ENCODE measurements at regions not wholly inside any gene's neighbourhood (a gene's known extent, or its start where the extent isn't known, plus 50 kb on each side); places are given as distances from the start of the nearest gene placed in this dataset.

DNA sequence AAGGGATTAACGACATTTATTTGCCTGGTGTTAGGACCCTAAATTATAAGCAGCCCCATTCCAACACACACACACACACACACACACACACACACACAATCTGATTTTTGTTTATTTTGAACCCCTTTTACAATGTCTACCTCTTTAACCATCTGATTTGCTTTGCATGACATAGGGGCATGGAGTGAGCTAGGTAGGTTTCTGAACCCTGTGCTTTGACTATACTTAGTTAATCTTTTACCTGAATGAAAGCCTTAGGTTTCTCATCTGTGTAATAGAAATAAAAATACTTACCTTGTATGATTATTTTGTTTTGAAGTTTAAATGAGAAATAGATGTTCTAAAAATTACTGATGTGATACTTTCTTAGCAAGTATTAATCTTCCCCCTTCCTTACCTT is 94.7 kb upstream of the FOLH1 start:
- Histone ChIP-seq H3K9ac (ENCODE audit: control insufficient read depth, insufficient read depth, low read length) (no peak overlapping the region), H4K20me1 (ENCODE audit: control insufficient read depth, insufficient read depth) (no peaks in the 10 kb centered on the region), H2AFZ (ENCODE audit: control insufficient read depth, low read depth, low read length) (no peak overlapping the region), H3K27me3 (replicated peaks in 1 of 2; ENCODE audit: control insufficient read depth in 2 of 2, insufficient read depth in 2 of 2, low read length in 1 of 2) (no peaks in the 10 kb centered on the region), H3K4me3 (no peak overlapping the region), H3K9me3 (replicated peaks; ENCODE audit: control insufficient read depth, insufficient read depth, low read length) (no peaks in the 10 kb centered on the region), H3K79me2 (ENCODE audit: control insufficient read depth, insufficient read depth, low read length) (no peaks in the 10 kb centered on the region), H3K4me2 (ENCODE audit: control insufficient read depth, insufficient read depth) (no peak overlapping the region), H3K27ac (ENCODE audit: control insufficient read depth, insufficient read depth) (no peak overlapping the region), H3K4me1 (ENCODE audit: control insufficient read depth, insufficient read depth, low read length) (no peaks in the 10 kb centered on the region), H3K36me3 (ENCODE audit: control insufficient read depth in 2 of 2, insufficient read depth in 2 of 2, low read length in 1 of 2) (no peaks in the 10 kb centered on the region)
- no TSS peak for BruUV-seq (replicated peaks)
- ATAC-seq (no peak), DNase-seq (ENCODE audit: low read depth, low spot score) (no peak), FAIRE-seq (no peak)
- RAD21 ChIA-PET (ENCODE audit: unreplicated experiment): no interaction called here
- SMC1A ChIA-PET (ENCODE audit: uncharacterized antibody, unreplicated experiment): no interaction called here
- no peak for TF ChIP-seq ZNF274 (IDR thresholded peaks at IDR 0.05; ENCODE audit: insufficient read depth, insufficient read length)
- no peak for TF ChIP-seq BRCA1 (IDR thresholded peaks at IDR 0.05; ENCODE audit: low read depth, low read length)
- no peak for TF ChIP-seq TBL1XR1 (IDR thresholded peaks at IDR 0.05; ENCODE audit: low read depth, low read length)
- no peak for TF ChIP-seq ESRRA (IDR thresholded peaks at IDR 0.05; ENCODE audit: low read length)
- TF ChIP-seq BCL11A (IDR thresholded peaks at IDR 0.05; ENCODE audit: low read depth, low read length): no peak
- TF ChIP-seq NRF1 (conservative IDR thresholded peaks at IDR 0.05; ENCODE audit: low read depth, low read length): no peak
- TF ChIP-seq, protein P1, sequence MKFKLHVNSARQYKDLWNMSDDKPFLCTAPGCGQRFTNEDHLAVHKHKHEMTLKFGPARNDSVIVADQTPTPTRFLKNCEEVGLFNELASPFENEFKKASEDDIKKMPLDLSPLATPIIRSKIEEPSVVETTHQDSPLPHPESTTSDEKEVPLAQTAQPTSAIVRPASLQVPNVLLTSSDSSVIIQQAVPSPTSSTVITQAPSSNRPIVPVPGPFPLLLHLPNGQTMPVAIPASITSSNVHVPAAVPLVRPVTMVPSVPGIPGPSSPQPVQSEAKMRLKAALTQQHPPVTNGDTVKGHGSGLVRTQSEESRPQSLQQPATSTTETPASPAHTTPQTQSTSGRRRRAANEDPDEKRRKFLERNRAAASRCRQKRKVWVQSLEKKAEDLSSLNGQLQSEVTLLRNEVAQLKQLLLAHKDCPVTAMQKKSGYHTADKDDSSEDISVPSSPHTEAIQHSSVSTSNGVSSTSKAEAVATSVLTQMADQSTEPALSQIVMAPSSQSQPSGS (IDR thresholded peaks at IDR 0.05; ENCODE audit: low read length): no peak
- no peak for TF ChIP-seq EP300 (IDR thresholded peaks at IDR 0.05; ENCODE audit: borderline replicate concordance in 1 of 2, control insufficient read depth in 1 of 2, low read depth in 2 of 2, low read length in 2 of 2)
- TF ChIP-seq, protein P2, sequence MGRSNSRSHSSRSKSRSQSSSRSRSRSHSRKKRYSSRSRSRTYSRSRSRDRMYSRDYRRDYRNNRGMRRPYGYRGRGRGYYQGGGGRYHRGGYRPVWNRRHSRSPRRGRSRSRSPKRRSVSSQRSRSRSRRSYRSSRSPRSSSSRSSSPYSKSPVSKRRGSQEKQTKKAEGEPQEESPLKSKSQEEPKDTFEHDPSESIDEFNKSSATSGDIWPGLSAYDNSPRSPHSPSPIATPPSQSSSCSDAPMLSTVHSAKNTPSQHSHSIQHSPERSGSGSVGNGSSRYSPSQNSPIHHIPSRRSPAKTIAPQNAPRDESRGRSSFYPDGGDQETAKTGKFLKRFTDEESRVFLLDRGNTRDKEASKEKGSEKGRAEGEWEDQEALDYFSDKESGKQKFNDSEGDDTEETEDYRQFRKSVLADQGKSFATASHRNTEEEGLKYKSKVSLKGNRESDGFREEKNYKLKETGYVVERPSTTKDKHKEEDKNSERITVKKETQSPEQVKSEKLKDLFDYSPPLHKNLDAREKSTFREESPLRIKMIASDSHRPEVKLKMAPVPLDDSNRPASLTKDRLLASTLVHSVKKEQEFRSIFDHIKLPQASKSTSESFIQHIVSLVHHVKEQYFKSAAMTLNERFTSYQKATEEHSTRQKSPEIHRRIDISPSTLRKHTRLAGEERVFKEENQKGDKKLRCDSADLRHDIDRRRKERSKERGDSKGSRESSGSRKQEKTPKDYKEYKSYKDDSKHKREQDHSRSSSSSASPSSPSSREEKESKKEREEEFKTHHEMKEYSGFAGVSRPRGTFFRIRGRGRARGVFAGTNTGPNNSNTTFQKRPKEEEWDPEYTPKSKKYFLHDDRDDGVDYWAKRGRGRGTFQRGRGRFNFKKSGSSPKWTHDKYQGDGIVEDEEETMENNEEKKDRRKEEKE (IDR thresholded peaks at IDR 0.05): no peak
- TF ChIP-seq ASH2L (IDR thresholded peaks at IDR 0.05; ENCODE audit: borderline replicate concordance, low read depth): no peak
- no peak for TF ChIP-seq NFYB (IDR thresholded peaks at IDR 0.05; ENCODE audit: insufficient read depth, low read depth, low read length)
- no peak for TF ChIP-seq YBX1 (IDR thresholded peaks at IDR 0.05)
- TF ChIP-seq, protein P3, sequence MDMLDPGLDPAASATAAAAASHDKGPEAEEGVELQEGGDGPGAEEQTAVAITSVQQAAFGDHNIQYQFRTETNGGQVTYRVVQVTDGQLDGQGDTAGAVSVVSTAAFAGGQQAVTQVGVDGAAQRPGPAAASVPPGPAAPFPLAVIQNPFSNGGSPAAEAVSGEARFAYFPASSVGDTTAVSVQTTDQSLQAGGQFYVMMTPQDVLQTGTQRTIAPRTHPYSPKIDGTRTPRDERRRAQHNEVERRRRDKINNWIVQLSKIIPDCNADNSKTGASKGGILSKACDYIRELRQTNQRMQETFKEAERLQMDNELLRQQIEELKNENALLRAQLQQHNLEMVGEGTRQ (IDR thresholded peaks at IDR 0.05; ENCODE audit: borderline replicate concordance, low read depth, low read length): no peak
- no peak for TF ChIP-seq RBBP5 (conservative IDR thresholded peaks at IDR 0.05)
- no peak for TF ChIP-seq CHD1 (IDR thresholded peaks at IDR 0.05; ENCODE audit: low read depth, low read length)
- no peak for TF ChIP-seq NBN (IDR thresholded peaks at IDR 0.05)
- no peak for TF ChIP-seq RELA (IDR thresholded peaks at IDR 0.05; ENCODE audit: borderline replicate concordance, partially characterized antibody)
- 31% methylated on average over 1 of the region's 1 CpG for WGBS (ENCODE audit: insufficient coverage, insufficient replicate concordance, low lambda C conversion rate, missing lambda C conversion rate)
- in situ Hi-C loops (cut with MboI): no loop called here
- intact Hi-C loops (cut with micrococcal nuclease; ENCODE audit: unreplicated experiment): no loop called here
- POLR2A ChIA-PET: no interaction called here
- CTCF ChIA-PET: no interaction called here

Measured in GM12878 (cell line).